ENCODE measurements at regions not wholly inside any gene's neighbourhood (a gene's known extent, or its start where the extent isn't known, plus 50 kb on each side); places are given as distances from the start of the nearest gene placed in this dataset.

GRCh38 chr7:155205368-155206317, 92.0 kb upstream of the INSIG1 start:
- intact Hi-C loops (cut with micrococcal nuclease), result loop anchor here (1.0 to 10.0 kb wide), 3 partner anchors 94 to 281 kb away; no protein-coding TSS in a partner anchor
- peaks cover 2% of the 10 kb centered on the region for H3K36me3 Mint-ChIP-seq (ENCODE audit: low read depth)
- POLR2A ChIA-PET, result interaction anchor here (1.0 to 4.0 kb wide), 5 partner anchors 9 to 139 kb away, joined by 3 to 48 read pairs (median 6); partner anchors contain the start of gene INSIG1
- CTCF ChIA-PET, result interaction anchor here (1.1 to 2.7 kb wide), 6 partner anchors 13 to 278 kb away, joined by 4 to 21 read pairs (median 6); partner anchors contain the start of gene INSIG1
- peaks cover 37% of the 10 kb centered on the region for H3K4me1 Mint-ChIP-seq (ENCODE audit: low read depth)
- H3K27me3 Mint-ChIP-seq, result no peaks in the 10 kb centered on the region
- peaks cover 8% of the 10 kb centered on the region for H3K9me3 Mint-ChIP-seq
- DNase-seq (peak; percentile 96), ATAC-seq (peak; percentile 89)
- peak overlapping the region; percentile 100 for H3K27ac Mint-ChIP-seq
- TF ChIP-seq CTCF (IDR thresholded peaks at IDR 0.05), result no peak
- peak overlapping the region; percentile 82 for H3K4me3 Mint-ChIP-seq

GRCh38 chr7:155206318-155207020, 91.2 kb upstream of the INSIG1 start:
- peak overlapping the region; percentile 82 for H3K4me3 Mint-ChIP-seq
- intact Hi-C loops (cut with micrococcal nuclease), result loop anchor here (5.0 to 10.0 kb wide), 2 partner anchors 131 to 282 kb away; no protein-coding TSS in a partner anchor
- ChIA-PET POLR2A (interaction anchor here (1.0 to 4.0 kb wide), 2 partner anchors 12 to 91 kb away, joined by 3 to 48 read pairs; partner anchors contain the start of gene INSIG1), CTCF (interaction anchor here (1.5 to 2.7 kb wide), 3 partner anchors 15 to 279 kb away, joined by 5 to 21 read pairs (median 6); no protein-coding TSS in a partner anchor)
- peaks cover 2% of the 10 kb centered on the region for H3K36me3 Mint-ChIP-seq (ENCODE audit: low read depth)
- peaks cover 8% of the 10 kb centered on the region for H3K9me3 Mint-ChIP-seq
- H3K27me3 Mint-ChIP-seq, result no peaks in the 10 kb centered on the region
- TF ChIP-seq CTCF (IDR thresholded peaks at IDR 0.05), result no peak
- H3K4me1 Mint-ChIP-seq (ENCODE audit: low read depth), result peaks cover 37% of the 10 kb centered on the region
- ATAC-seq (peak; percentile 38), DNase-seq (peak; percentile 84)
- H3K27ac Mint-ChIP-seq, result peak overlapping the region; percentile 100

- ATAC-seq (no peak), DNase-seq (no peak)
- H3K4me1 Mint-ChIP-seq (ENCODE audit: low read depth), result peaks cover 37% of the 10 kb centered on the region
- peaks cover 8% of the 10 kb centered on the region for H3K9me3 Mint-ChIP-seq
- H3K27ac Mint-ChIP-seq, result peak overlapping the region; percentile 100
- H3K4me3 Mint-ChIP-seq, result no peak overlapping the region
- no peaks in the 10 kb centered on the region for H3K27me3 Mint-ChIP-seq
- intact Hi-C loops (cut with micrococcal nuclease), result loop anchor here (5.0 to 10.0 kb wide), 2 partner anchors 130 to 283 kb away; no protein-coding TSS in a partner anchor
- CTCF ChIA-PET, result no interaction called here
- POLR2A ChIA-PET, result no interaction called here
- H3K36me3 Mint-ChIP-seq (ENCODE audit: low read depth), result peaks cover 2% of the 10 kb centered on the region
- no peak for TF ChIP-seq CTCF (IDR thresholded peaks at IDR 0.05)
These were observed 90.2 kb upstream of the INSIG1 start for GRCh38 chr7:155207326-155208002.

- no peak overlapping the region for H3K4me3 Mint-ChIP-seq
- peaks cover 8% of the 10 kb centered on the region for H3K9me3 Mint-ChIP-seq
- H3K4me1 Mint-ChIP-seq (ENCODE audit: low read depth), result peaks cover 42% of the 10 kb centered on the region
- no peak for TF ChIP-seq CTCF (IDR thresholded peaks at IDR 0.05)
- ChIA-PET CTCF (interaction anchor here (0.9 to 1.0 kb wide), 2 partner anchors 20 to 136 kb away, joined by 3 to 4 read pairs; no protein-coding TSS in a partner anchor), POLR2A (no interaction called here)
- H3K36me3 Mint-ChIP-seq (ENCODE audit: low read depth), result peaks cover 2% of the 10 kb centered on the region
- peaks cover 2% of the 10 kb centered on the region for H3K27me3 Mint-ChIP-seq
- ATAC-seq (no peak), DNase-seq (no peak)
- intact Hi-C loops (cut with micrococcal nuclease), result loop anchor here (5.0 to 10.0 kb wide), 2 partner anchors 128 to 284 kb away; no protein-coding TSS in a partner anchor
- H3K27ac Mint-ChIP-seq, result no peak overlapping the region
These were observed 88.8 kb upstream of the INSIG1 start for GRCh38 chr7:155208681-155209477.
